HL-60 (cell line): ENCODE measurements at regions not wholly inside any gene's neighbourhood (a gene's known extent, or its start where the extent isn't known, plus 50 kb on each side); places are given as distances from the start of the nearest gene placed in this dataset.
A peak's percentile ranks its signal among the peaks of the same experiment; 100 is the strongest.

Experiments used
- DNase-seq, 2 experiments: peaks; one replicate each; pipeline ENCODE4 v3.0.0-alpha.2; 2010 to 2020; ENCODE audit warnings: low read depth in 1 of 2, low spot score in 1 of 2
- H3K27ac ChIP-seq: fragments of 250-450 bp; sonication (Bioruptor Pico); replicated peaks from 2 replicates; pipeline ENCODE4 v1.5.1; 2020; ENCODE audit warnings: mild to moderate bottlenecking, moderate library complexity
- H3K27me3 ChIP-seq: fragments of 250-450 bp; sonication (Bioruptor Pico); 2 replicates; pipeline ENCODE4 v1.5.1; 2021; ENCODE audit warnings: mild to moderate bottlenecking, moderate library complexity; ENCODE audit not compliant: insufficient read depth, poor library complexity, severe bottlenecking
- H3K4me3 ChIP-seq: replicated peaks from 2 replicates; pipeline ENCODE4 v1.5.1; 2011; ENCODE audit warnings: mild to moderate bottlenecking, control low read depth, low read length; ENCODE audit not compliant: insufficient read depth
- CTCF ChIP-seq: IDR thresholded peaks from one replicate; pipeline ENCODE4 v1.5.1; 2011; ENCODE audit warnings: low read length, control low read depth, inconsistent platforms; ENCODE audit not compliant: insufficient read depth
- GABPA ChIP-seq: IDR thresholded peaks from 2 replicates; pipeline ENCODE4 v1.6.1; 2012; ENCODE audit warnings: low read depth
- POLR2AphosphoS5 ChIP-seq: IDR thresholded peaks from 2 replicates; pipeline ENCODE4 v1.6.1; 2012; ENCODE audit warnings: low read depth
- REST ChIP-seq: IDR thresholded peaks from 2 replicates; pipeline ENCODE4 v1.6.1; 2012; ENCODE audit warnings: low read depth; ENCODE audit not compliant: insufficient replicate concordance
- SPI1 ChIP-seq: IDR thresholded peaks from 2 replicates; pipeline ENCODE4 v1.6.1; 2012; ENCODE audit warnings: low read depth, mild to moderate bottlenecking, borderline replicate concordance

- Histone ChIP-seq H3K27me3 (peaks cover 2% of the 10 kb centered on the region), H3K27ac (no peak overlapping the region), H3K4me3 (no peak overlapping the region)
- no peak for DNase-seq
- TF ChIP-seq SPI1 (no peak), POLR2AphosphoS5 (no peak), REST (no peak)
Measured at GRCh38 chr1:213782941-213783672, 204.7 kb upstream of the PROX1 start.

DNA sequence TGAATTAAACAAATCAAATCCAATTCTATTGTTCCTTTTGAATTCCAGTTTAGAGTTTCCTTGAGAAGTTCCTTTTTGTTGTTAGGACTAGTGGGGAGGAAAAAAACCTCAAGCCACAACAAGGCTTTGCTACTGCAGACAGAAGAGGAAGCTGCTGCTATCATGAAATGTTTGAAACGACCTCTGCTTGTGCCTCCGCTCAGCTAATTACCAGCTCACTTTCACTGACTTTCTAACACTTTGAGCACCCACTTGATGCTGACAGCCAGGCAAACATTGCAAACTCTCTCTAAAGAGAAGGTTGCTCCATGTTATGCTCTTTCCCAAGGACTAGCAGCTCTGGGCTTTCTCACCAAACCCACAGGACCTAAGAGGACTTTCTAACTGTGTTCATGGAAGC, 203.9 kb upstream of the PROX1 start:
- no peak overlapping the region for H3K4me3 ChIP-seq
- DNase-seq: peak; percentile 0 to 47
- peaks cover 2% of the 10 kb centered on the region for H3K27me3 ChIP-seq
- TF ChIP-seq REST: no peak
- no peak for TF ChIP-seq CTCF
- peak; percentile 22; the same call in 1 of the 2 replicates for TF ChIP-seq SPI1
- TF ChIP-seq GABPA: no peak
- TF ChIP-seq POLR2AphosphoS5: no peak
- no peak overlapping the region for H3K27ac ChIP-seq

DNA sequence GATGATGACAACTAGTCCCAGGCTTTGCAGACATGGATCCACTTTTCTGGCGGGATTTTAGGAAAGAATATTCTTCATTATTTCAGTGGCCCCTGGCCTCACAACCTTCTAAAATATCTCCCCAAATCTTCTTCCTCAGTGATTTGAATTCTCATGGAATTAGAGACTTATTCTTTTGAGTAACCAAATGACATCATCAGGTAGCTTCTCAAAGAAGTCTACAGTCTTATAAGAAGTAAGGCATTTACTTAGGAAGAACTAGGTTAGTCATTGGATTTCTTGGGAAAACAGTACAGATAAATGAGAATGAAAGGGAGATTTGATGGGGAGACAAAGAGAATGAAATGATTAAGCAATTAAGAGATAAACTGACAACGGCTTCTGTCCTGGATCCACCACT, 201.1 kb upstream of the PROX1 start:
- H3K27me3 ChIP-seq: peaks cover 4% of the 10 kb centered on the region
- TF ChIP-seq POLR2AphosphoS5: no peak
- no peak for TF ChIP-seq CTCF
- TF ChIP-seq REST: no peak
- no peak for TF ChIP-seq SPI1
- TF ChIP-seq GABPA: no peak
- no peak overlapping the region for H3K4me3 ChIP-seq
- no peak for DNase-seq
- no peak overlapping the region for H3K27ac ChIP-seq
